ENCODE measurements at regions not wholly inside any gene's neighbourhood (a gene's known extent, or its start where the extent isn't known, plus 50 kb on each side); places are given as distances from the start of the nearest gene placed in this dataset.

DNA sequence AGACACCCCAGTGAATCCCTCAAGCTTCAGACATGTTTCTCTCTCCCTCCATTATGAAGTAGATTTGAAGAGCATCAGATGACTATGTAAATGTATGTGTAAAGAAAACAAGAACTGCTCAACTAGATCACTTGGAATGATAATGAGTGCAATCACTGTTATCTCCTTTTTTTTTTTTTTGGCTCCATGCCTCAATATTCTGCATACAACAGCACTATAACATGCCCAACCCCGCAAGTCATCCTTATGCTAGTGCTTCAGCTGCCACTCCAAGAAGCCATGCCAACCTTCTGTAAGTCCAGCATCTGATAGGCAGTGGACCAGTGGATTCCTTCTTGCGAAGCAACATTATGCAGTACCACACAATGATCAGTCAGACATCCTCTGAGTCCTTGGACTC is 133.7 kb downstream of the TFPI2 start:
- TF ChIP-seq, protein P1, sequence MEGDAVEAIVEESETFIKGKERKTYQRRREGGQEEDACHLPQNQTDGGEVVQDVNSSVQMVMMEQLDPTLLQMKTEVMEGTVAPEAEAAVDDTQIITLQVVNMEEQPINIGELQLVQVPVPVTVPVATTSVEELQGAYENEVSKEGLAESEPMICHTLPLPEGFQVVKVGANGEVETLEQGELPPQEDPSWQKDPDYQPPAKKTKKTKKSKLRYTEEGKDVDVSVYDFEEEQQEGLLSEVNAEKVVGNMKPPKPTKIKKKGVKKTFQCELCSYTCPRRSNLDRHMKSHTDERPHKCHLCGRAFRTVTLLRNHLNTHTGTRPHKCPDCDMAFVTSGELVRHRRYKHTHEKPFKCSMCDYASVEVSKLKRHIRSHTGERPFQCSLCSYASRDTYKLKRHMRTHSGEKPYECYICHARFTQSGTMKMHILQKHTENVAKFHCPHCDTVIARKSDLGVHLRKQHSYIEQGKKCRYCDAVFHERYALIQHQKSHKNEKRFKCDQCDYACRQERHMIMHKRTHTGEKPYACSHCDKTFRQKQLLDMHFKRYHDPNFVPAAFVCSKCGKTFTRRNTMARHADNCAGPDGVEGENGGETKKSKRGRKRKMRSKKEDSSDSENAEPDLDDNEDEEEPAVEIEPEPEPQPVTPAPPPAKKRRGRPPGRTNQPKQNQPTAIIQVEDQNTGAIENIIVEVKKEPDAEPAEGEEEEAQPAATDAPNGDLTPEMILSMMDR (IDR thresholded peaks at IDR 0.05) = no peak
- no peak for TF ChIP-seq POLR2A (IDR thresholded peaks at IDR 0.05)

Data from uterus (tissue), 2 donors.